ENCODE measurements at regions not wholly inside any gene's neighbourhood (a gene's known extent, or its start where the extent isn't known, plus 50 kb on each side); places are given as distances from the start of the nearest gene placed in this dataset.

DNA sequence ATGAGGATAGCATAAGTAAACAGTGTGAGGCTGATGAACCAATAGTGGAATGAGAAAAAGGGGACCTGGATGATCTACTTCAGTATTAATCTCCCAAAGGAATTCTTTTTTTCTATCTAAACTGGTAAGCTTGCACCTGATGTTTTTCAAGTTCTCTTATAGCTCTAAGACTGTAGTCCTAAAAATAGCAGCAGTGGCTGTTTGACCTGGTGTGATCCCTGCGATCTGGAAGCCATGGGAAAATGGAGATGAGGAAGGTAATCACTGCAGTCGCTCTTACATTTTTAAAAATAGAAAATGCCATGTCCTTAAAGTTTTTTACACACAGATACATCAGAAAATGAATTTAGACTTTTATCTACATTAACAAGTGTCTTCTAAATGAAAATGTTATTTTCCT lies 926.4 kb upstream of the SLC35B3 start:
- no peaks in the 10 kb centered on the region for H3K9me1 ChIP-seq (ENCODE audit: insufficient read depth, low read length)
- no peaks in the 10 kb centered on the region for H3K79me1 ChIP-seq (ENCODE audit: low read depth in 1 of 2, low read length in 2 of 2)
- CTCF ChIA-PET = no interaction called here
- in situ Hi-C loops (cut with MboI; ENCODE audit: low sequenced_read_pairs) = no loop called here
- no peaks in the 10 kb centered on the region for H4K20me1 ChIP-seq (ENCODE audit: insufficient read depth, low read length)
- POLR2A ChIA-PET (ENCODE audit: unreplicated experiment) = no interaction called here
- H3K4me2 ChIP-seq (ENCODE audit: low read depth, low read length) = no peak overlapping the region
- no peak overlapping the region for H2BK20ac ChIP-seq (ENCODE audit: low read depth, low read length)
- BruUV-seq (replicated peaks) = no TSS peak
- no peak overlapping the region for H3K18ac ChIP-seq (ENCODE audit: low read depth, low read length)
- no peak for TF ChIP-seq FOS (IDR thresholded peaks at IDR 0.05; ENCODE audit: low read depth, low read length)
- no peak for TF ChIP-seq CEBPB (IDR thresholded peaks at IDR 0.05; ENCODE audit: low read depth, low read length)
- TF ChIP-seq MAFK (IDR thresholded peaks at IDR 0.05; ENCODE audit: low read depth, low read length) = no peak
- no peak for TF ChIP-seq MXI1 (IDR thresholded peaks at IDR 0.05; ENCODE audit: borderline replicate concordance, low read depth, low read length)
- TF ChIP-seq, protein P1, sequence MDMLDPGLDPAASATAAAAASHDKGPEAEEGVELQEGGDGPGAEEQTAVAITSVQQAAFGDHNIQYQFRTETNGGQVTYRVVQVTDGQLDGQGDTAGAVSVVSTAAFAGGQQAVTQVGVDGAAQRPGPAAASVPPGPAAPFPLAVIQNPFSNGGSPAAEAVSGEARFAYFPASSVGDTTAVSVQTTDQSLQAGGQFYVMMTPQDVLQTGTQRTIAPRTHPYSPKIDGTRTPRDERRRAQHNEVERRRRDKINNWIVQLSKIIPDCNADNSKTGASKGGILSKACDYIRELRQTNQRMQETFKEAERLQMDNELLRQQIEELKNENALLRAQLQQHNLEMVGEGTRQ (IDR thresholded peaks at IDR 0.05; ENCODE audit: low read depth, low read length) = no peak
- TF ChIP-seq NFE2L2 (IDR thresholded peaks at IDR 0.05; ENCODE audit: low read depth, low read length) = no peak
- TF ChIP-seq SMC3 (IDR thresholded peaks at IDR 0.05; ENCODE audit: low read depth, low read length) = no peak
- no peak for TF ChIP-seq POLR2A (IDR thresholded peaks at IDR 0.05; ENCODE audit: low read depth, low read length)
- TF ChIP-seq BHLHE40 (IDR thresholded peaks at IDR 0.05; ENCODE audit: low read depth, low read length) = no peak
- no peak for TF ChIP-seq MAZ (IDR thresholded peaks at IDR 0.05; ENCODE audit: borderline replicate concordance, low read depth, low read length)
- TF ChIP-seq, protein P2, sequence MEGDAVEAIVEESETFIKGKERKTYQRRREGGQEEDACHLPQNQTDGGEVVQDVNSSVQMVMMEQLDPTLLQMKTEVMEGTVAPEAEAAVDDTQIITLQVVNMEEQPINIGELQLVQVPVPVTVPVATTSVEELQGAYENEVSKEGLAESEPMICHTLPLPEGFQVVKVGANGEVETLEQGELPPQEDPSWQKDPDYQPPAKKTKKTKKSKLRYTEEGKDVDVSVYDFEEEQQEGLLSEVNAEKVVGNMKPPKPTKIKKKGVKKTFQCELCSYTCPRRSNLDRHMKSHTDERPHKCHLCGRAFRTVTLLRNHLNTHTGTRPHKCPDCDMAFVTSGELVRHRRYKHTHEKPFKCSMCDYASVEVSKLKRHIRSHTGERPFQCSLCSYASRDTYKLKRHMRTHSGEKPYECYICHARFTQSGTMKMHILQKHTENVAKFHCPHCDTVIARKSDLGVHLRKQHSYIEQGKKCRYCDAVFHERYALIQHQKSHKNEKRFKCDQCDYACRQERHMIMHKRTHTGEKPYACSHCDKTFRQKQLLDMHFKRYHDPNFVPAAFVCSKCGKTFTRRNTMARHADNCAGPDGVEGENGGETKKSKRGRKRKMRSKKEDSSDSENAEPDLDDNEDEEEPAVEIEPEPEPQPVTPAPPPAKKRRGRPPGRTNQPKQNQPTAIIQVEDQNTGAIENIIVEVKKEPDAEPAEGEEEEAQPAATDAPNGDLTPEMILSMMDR (conservative IDR thresholded peaks at IDR 0.05; ENCODE audit: low read depth, low read length) = no peak
- TF ChIP-seq RAD21 (IDR thresholded peaks at IDR 0.05; ENCODE audit: low read length) = no peak
- TF ChIP-seq RFX5 (IDR thresholded peaks at IDR 0.05; ENCODE audit: low read depth, low read length) = no peak
- TF ChIP-seq, protein P3, sequence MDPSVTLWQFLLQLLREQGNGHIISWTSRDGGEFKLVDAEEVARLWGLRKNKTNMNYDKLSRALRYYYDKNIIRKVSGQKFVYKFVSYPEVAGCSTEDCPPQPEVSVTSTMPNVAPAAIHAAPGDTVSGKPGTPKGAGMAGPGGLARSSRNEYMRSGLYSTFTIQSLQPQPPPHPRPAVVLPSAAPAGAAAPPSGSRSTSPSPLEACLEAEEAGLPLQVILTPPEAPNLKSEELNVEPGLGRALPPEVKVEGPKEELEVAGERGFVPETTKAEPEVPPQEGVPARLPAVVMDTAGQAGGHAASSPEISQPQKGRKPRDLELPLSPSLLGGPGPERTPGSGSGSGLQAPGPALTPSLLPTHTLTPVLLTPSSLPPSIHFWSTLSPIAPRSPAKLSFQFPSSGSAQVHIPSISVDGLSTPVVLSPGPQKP (IDR thresholded peaks at IDR 0.05; ENCODE audit: borderline replicate concordance, low read depth, low read length) = no peak
- WGBS, 2 experiments (ENCODE audit: extremely low coverage in 2 of 2, insufficient read length in 1 of 2) = no CpG with 5 or more reads among the region's 2 CpGs
- H2BK120ac ChIP-seq (ENCODE audit: low read depth, low read length) = no peak overlapping the region
- dilution Hi-C loops (cut with HindIII; ENCODE audit: low sequenced_read_pairs, unreplicated experiment) = no loop called here
- H2AFZ ChIP-seq (replicated peaks; ENCODE audit: low read length, poor library complexity) = no peak overlapping the region
- H4K5ac ChIP-seq (ENCODE audit: low read depth, low read length) = no peak overlapping the region
- ATAC-seq (ENCODE audit: low read depth) (no peak), DNase-seq (no peak)
- no peak overlapping the region for H3K4ac ChIP-seq (ENCODE audit: low read depth, low read length)
- H3K9me3 ChIP-seq (ENCODE audit: control insufficient read depth, insufficient read depth, low read length) = no peaks in the 10 kb centered on the region
- intact Hi-C loops (cut with micrococcal nuclease) = no loop called here
- H4K8ac ChIP-seq (ENCODE audit: low read depth in 2 of 2, low read length in 2 of 2) = no peak overlapping the region
- H2BK15ac ChIP-seq (ENCODE audit: low read depth, low read length) = no peak overlapping the region
- no peak overlapping the region for H4K91ac ChIP-seq (ENCODE audit: insufficient read depth, low read depth, low read length)
- no peak overlapping the region for H3K27ac ChIP-seq (ENCODE audit: insufficient read depth, low read length)
- no peak overlapping the region for H3K9ac ChIP-seq (ENCODE audit: low read depth, low read length)
- H2AK9ac ChIP-seq (replicated peaks; ENCODE audit: low read depth, low read length, poor library complexity) = no peak overlapping the region
- no peak overlapping the region for H3K56ac ChIP-seq (ENCODE audit: extremely low read depth, insufficient read depth, low read length)
- no peak overlapping the region for H2BK5ac ChIP-seq (ENCODE audit: low read depth, low read length, poor library complexity, severe bottlenecking)
- H3K36me3 ChIP-seq (ENCODE audit: control insufficient read depth, insufficient read depth, low read length) = no peaks in the 10 kb centered on the region
- H3K14ac ChIP-seq (replicated peaks; ENCODE audit: low read depth, low read length) = no peak overlapping the region
- no peak overlapping the region for H3K23ac ChIP-seq (ENCODE audit: low read depth, low read length)
- H3K4me3 ChIP-seq (ENCODE audit: insufficient read depth, low read depth, low read length) = no peak overlapping the region
- no peaks in the 10 kb centered on the region for H3K27me3 ChIP-seq (ENCODE audit: control insufficient read depth, insufficient read depth, low read length)
- H2AK5ac ChIP-seq (ENCODE audit: low read depth, low read length) = no peak overlapping the region
- no peaks in the 10 kb centered on the region for H3K4me1 ChIP-seq (ENCODE audit: control insufficient read depth, insufficient read depth, low read length)
